Lower lobe of right lung (tissue), 2 donors: ENCODE measurements at regions not wholly inside any gene's neighbourhood (a gene's known extent, or its start where the extent isn't known, plus 50 kb on each side); places are given as distances from the start of the nearest gene placed in this dataset.
"Not testable (repeated sequence)": the region's sequence is repeated elsewhere in the genome, so short reads cannot be mapped to it uniquely, and the experiment has no call there.

Source experiments
- ATAC-seq, 2 donors: fragments of 200-7000 bp; cut with Tn5 transposase; one replicate each; pipeline ENCODE4 v1.9.1; 2020 to 2022; ENCODE audit warnings: mild to moderate bottlenecking in 2 of 2, moderate library complexity in 2 of 2
- DNase-seq: peaks from one replicate; pipeline ENCODE4 v3.0.0-alpha.2; 2020
- H3K27ac ChIP-seq: fragments of 200-600 bp; one replicate; pipeline ENCODE4 v1.8.0; 2022
- H3K27me3 ChIP-seq: fragments of 200-600 bp; one replicate; pipeline ENCODE4 v1.8.0; 2022; ENCODE audit warnings: low read depth
- H3K36me3 ChIP-seq: fragments of 200-600 bp; one replicate; pipeline ENCODE4 v1.8.0; 2022; ENCODE audit warnings: mild to moderate bottlenecking
- H3K4me1 ChIP-seq: fragments of 200-600 bp; one replicate; pipeline ENCODE4 v1.8.0; 2022
- H3K4me3 ChIP-seq: fragments of 200-600 bp; one replicate; pipeline ENCODE4 v1.8.0; 2022; ENCODE audit warnings: mild to moderate bottlenecking
- H3K9me3 ChIP-seq: fragments of 200-600 bp; one replicate; pipeline ENCODE4 v1.8.0; 2022
- intact Hi-C: fragments of 100-400 bp; cut with DNase I; formaldehyde crosslinking; loops from one replicate; pipeline ENCODE4 v1.11.0; 2022
- TF ChIP-seq, protein P1 (sequence below): fragments of 200-600 bp; IDR thresholded peaks from one replicate; pipeline ENCODE4 v1.8.0; 2022; ENCODE audit warnings: antibody characterized with exemption, mild to moderate bottlenecking
- donor health status: DM: no; HTN: yes; CAD: no; lungs with severe emphysema.

DNA sequence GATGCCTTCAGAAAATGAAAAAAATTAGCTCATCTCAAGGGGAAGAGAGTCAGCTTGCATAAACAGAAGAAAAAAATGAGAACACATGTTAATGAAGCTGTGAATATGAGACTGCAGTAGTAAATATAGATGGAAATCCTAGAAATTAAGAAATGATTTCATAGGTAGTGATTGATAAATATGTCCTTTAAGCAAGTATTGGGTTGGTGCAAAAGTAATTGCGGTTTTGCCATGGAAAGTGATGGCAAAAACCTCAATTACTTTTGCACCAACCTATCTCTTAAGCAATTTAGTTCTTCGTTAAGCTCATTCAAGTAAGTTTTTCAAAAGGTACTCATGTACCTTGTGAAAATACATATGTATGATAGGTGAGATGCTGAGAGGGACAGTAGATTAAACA lies 400.9 kb downstream of the SH2D1A start:
- DNase-seq: no peak
- Histone ChIP-seq H3K36me3 (no peaks in the 10 kb centered on the region), H3K27me3 (no peaks in the 10 kb centered on the region), H3K9me3 (no peaks in the 10 kb centered on the region), H3K27ac (no peak overlapping the region), H3K4me3 (no peak overlapping the region), H3K4me1 (no peaks in the 10 kb centered on the region)
- TF ChIP-seq, protein P1, sequence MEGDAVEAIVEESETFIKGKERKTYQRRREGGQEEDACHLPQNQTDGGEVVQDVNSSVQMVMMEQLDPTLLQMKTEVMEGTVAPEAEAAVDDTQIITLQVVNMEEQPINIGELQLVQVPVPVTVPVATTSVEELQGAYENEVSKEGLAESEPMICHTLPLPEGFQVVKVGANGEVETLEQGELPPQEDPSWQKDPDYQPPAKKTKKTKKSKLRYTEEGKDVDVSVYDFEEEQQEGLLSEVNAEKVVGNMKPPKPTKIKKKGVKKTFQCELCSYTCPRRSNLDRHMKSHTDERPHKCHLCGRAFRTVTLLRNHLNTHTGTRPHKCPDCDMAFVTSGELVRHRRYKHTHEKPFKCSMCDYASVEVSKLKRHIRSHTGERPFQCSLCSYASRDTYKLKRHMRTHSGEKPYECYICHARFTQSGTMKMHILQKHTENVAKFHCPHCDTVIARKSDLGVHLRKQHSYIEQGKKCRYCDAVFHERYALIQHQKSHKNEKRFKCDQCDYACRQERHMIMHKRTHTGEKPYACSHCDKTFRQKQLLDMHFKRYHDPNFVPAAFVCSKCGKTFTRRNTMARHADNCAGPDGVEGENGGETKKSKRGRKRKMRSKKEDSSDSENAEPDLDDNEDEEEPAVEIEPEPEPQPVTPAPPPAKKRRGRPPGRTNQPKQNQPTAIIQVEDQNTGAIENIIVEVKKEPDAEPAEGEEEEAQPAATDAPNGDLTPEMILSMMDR: no peak
- intact Hi-C loops: no loop called here
- no peak for ATAC-seq

DNA sequence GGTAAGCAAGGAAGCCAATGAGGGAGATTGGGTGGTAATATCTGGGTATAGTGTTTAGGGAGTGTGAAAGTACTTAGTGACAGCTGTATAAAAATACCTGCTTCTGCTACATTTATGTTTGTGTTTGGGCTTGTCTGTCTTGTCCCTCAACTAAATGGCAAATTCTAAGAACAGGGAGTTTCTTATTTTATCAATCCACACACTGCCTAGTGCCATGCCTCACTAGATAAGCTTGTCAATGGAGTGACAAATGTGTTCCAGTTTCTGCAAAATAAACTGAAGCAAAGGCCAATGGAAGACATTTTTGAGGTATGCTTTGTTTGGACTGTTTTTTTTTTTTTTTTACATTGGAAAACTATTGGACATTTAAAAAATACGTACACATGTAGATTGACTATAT lies 418.0 kb downstream of the SH2D1A start:
- TF ChIP-seq, protein P1: no peak
- H3K4me3 ChIP-seq: no peak overlapping the region
- H3K27me3 ChIP-seq: no peaks in the 10 kb centered on the region
- intact Hi-C loops: no loop called here
- ATAC-seq: no peak
- H3K36me3 ChIP-seq: no peaks in the 10 kb centered on the region
- no peak overlapping the region for H3K27ac ChIP-seq
- no peaks in the 10 kb centered on the region for H3K9me3 ChIP-seq
- DNase-seq: no peak
- no peaks in the 10 kb centered on the region for H3K4me1 ChIP-seq

DNA sequence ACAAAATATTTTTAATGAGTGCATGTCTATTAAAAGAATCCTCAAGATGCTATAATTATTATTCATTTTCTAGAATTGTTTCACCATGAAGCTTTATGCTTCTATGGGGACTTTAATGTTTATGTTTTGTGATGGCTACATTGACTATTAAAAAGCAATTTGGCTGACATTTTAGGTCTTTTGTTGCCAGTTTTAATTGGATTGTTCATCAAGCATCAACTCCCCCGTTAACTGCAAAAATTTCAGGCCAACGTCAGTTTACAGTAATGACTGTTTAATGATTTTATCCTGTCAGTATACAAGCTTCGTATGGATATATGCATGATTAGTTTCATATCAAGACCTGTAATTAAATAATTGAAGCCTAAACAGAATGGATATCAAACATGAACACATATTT lies 422.8 kb downstream of the SH2D1A start:
- intact Hi-C loops: no loop called here
- ATAC-seq: no peak
- Histone ChIP-seq H3K4me3 (no peak overlapping the region), H3K27ac (no peak overlapping the region), H3K4me1 (no peaks in the 10 kb centered on the region), H3K36me3 (no peaks in the 10 kb centered on the region), H3K9me3 (no peaks in the 10 kb centered on the region), H3K27me3 (no peaks in the 10 kb centered on the region)
- TF ChIP-seq, protein P1: no peak
- DNase-seq: no peak

DNA sequence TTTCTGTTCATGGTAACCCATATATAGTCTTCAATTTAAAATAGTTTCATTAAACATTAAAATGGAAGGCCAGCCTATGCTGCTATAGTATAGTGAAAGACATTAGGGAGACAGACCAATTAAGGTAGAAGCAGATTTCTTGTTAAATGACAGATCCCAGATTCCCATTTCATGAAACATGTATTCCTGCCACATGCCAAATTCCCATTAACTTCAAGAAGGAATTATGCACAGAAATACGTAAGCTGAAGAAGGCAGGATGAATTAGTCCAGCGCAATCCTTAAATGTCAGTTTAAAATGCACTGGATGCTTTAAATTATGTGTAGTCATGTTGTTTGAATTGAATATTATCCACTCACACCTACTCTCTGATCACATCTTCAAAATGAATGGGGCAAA lies 424.9 kb downstream of the SH2D1A start:
- no peaks in the 10 kb centered on the region for H3K27me3 ChIP-seq
- no peaks in the 10 kb centered on the region for H3K9me3 ChIP-seq
- no peak overlapping the region for H3K27ac ChIP-seq
- no peaks in the 10 kb centered on the region for H3K36me3 ChIP-seq
- ATAC-seq (no peak), DNase-seq (no peak)
- intact Hi-C loops: no loop called here
- TF ChIP-seq, protein P1: no peak
- H3K4me1 ChIP-seq: no peaks in the 10 kb centered on the region
- no peak overlapping the region for H3K4me3 ChIP-seq

DNA sequence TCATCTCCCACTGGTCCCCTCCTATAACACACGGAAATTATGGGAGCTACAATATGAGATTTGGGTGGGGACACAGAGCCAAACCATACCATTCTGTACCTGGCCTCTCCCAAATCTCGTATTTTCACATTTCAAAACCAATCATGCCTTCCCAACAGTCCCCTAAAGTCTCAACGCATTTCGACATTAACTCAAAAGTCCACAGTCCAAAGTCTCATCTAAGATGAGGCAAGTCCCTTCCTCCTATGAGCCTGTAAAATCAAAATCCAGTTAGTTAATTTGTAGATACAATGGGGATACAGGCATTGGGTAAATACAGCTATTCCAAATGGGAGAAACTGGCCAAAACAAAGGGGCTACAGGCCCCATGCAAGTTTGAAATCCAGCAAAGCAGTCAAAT lies 441.9 kb downstream of the SH2D1A start:
- intact Hi-C loops, H3K27ac ChIP-seq, H3K4me1 ChIP-seq, DNase-seq, ATAC-seq, H3K36me3 ChIP-seq, H3K27me3 ChIP-seq, H3K4me3 ChIP-seq, H3K9me3 ChIP-seq: not testable (repeated sequence)

DNA sequence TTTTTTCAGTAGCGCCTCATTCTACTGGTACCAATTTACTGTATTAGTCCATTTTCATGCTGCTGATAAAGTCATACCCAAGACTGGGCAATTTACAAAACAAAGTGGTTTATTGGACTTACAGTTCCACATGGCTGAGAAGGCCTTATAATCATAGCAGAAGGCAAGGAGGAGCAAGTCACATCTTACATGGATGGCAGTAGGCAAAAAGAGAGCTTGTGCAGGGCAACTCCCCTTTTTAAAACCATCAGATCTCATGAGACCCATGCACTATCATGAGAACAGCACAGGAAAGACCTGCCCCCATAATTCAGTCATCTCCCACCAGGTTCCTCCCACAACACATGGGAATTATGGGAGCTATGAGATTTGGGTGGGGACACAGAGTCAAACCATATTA lies 443.5 kb downstream of the SH2D1A start:
- H3K27ac ChIP-seq, H3K4me3 ChIP-seq, intact Hi-C loops, H3K27me3 ChIP-seq, H3K36me3 ChIP-seq, ATAC-seq, H3K9me3 ChIP-seq, H3K4me1 ChIP-seq, DNase-seq: not testable (repeated sequence)

DNA sequence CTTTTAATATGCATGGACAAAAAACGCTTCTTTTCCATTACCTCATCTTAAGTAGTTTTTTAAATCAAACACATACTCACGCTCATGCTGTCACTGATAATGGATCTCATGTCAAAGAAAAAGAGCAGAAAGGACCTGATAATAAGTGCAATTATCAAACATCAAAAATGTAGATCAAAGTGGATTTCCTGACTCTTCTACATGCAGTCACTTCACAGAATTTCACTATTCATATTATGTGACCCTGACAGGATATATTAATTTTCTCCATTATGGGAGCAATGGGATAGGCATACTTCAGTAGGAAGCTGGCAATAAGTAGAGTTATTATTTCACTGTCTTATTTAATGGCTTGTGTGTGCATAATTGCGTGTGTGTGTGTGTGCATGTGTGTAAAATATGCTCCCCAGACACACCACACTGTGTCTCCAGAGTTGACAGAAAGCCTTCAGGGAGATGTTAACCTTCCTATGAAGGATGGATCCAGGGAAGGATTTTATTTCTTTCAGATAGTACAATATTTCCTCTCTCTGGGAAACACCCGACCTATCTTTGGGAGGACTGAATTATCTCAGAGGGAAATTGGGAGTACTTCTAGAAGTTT lies 445.2 kb downstream of the SH2D1A start:
- ATAC-seq (no peak), DNase-seq (no peak)
- no peaks in the 10 kb centered on the region for H3K4me1 ChIP-seq
- H3K4me3 ChIP-seq: no peak overlapping the region
- H3K9me3 ChIP-seq: no peaks in the 10 kb centered on the region
- H3K27ac ChIP-seq: no peak overlapping the region
- H3K27me3 ChIP-seq: no peaks in the 10 kb centered on the region
- no peaks in the 10 kb centered on the region for H3K36me3 ChIP-seq
- TF ChIP-seq, protein P1: no peak
- intact Hi-C loops: no loop called here
